Vagina (tissue), 2 donors: ENCODE measurements at regions not wholly inside any gene's neighbourhood (a gene's known extent, or its start where the extent isn't known, plus 50 kb on each side); places are given as distances from the start of the nearest gene placed in this dataset.

Experiments
- DNase-seq, 2 donors: peaks; one replicate each; pipeline ENCODE4 v3.0.0-alpha.2; 2017; ENCODE audit errors: extremely low spot score in 2 of 2
- H3K27ac ChIP-seq: fragments of 200-600 bp; sonication (generic); one replicate; pipeline ENCODE4 v1.5.1; 2019
- H3K27me3 ChIP-seq: fragments of 200-600 bp; sonication (generic); one replicate; pipeline ENCODE4 v1.5.1; 2019
- H3K36me3 ChIP-seq, 2 donors: fragments of 200-600 bp; sonication (generic); one replicate each; pipeline ENCODE4 v1.5.1; 2017 to 2019
- H3K4me1 ChIP-seq: fragments of 200-600 bp; sonication (generic); one replicate; pipeline ENCODE4 v1.5.1; 2019
- H3K4me3 ChIP-seq, 2 donors: fragments of 200-600 bp; sonication (generic); 1 replicate in 1 of 2; 2 replicates in 1 of 2; pipeline ENCODE4 v1.5.1; 2016 to 2019
- H3K9me3 ChIP-seq: fragments of 200-600 bp; sonication (generic); one replicate; pipeline ENCODE4 v1.5.1; 2019
- CTCF ChIP-seq, 3 experiments: fragments of 450-650 bp in 2 of 3; fragments of 200-600 bp in 1 of 3; sonication (generic) in 1 of 3; IDR thresholded peaks; one replicate each; pipeline ENCODE4 v1.5.1; 2017 to 2019; ENCODE audit warnings: antibody characterized with exemption in 3 of 3, mild to moderate bottlenecking in 2 of 3, moderate library complexity in 2 of 3
- POLR2A ChIP-seq, 2 donors: fragments of 450-650 bp; IDR thresholded peaks; one replicate each; pipeline ENCODE4 v1.6.1; 2017; ENCODE audit warnings: antibody characterized with exemption in 2 of 2, mild to moderate bottlenecking in 2 of 2, moderate library complexity in 2 of 2
- POLR2AphosphoS5 ChIP-seq, 2 donors: sonication (generic); formaldehyde crosslinking; IDR thresholded peaks; one replicate each; pipeline ENCODE4 v1.9.0; 2017; ENCODE audit warnings: antibody characterized with exemption in 2 of 2, mild to moderate bottlenecking in 2 of 2, low read depth in 1 of 2; ENCODE audit not compliant: insufficient read depth in 1 of 2
- intact Hi-C: fragments of 100-400 bp; cut with DNase I; formaldehyde crosslinking; loops from one replicate; pipeline ENCODE4 v1.15.1; 2023

GRCh38 chr2:71860381-71860926 lies 287.2 kb downstream of the CYP26B1 start:
- Histone ChIP-seq H3K27ac (no peak overlapping the region), H3K36me3 (no peaks in the 10 kb centered on the region), H3K4me1 (no peaks in the 10 kb centered on the region), H3K4me3 (no peak overlapping the region), H3K27me3 (no peaks in the 10 kb centered on the region), H3K9me3 (no peaks in the 10 kb centered on the region)
- no peak for TF ChIP-seq POLR2AphosphoS5 (IDR thresholded peaks at IDR 0.05; ENCODE audit: insufficient read depth in 1 of 2, low read depth in 1 of 2)
- TF ChIP-seq POLR2A (IDR thresholded peaks at IDR 0.05) = no peak
- no peak for DNase-seq
- intact Hi-C loops = no loop called here

GRCh38 chr2:71859211-71859847 lies 288.3 kb downstream of the CYP26B1 start:
- no peaks in the 10 kb centered on the region for H3K4me1 ChIP-seq
- intact Hi-C loops = no loop called here
- no peak overlapping the region for H3K27ac ChIP-seq
- no peaks in the 10 kb centered on the region for H3K36me3 ChIP-seq
- TF ChIP-seq POLR2AphosphoS5 (IDR thresholded peaks at IDR 0.05; ENCODE audit: insufficient read depth in 1 of 2, low read depth in 1 of 2) = no peak
- no peak for TF ChIP-seq CTCF (IDR thresholded peaks at IDR 0.05)
- TF ChIP-seq POLR2A (IDR thresholded peaks at IDR 0.05) = no peak
- no peaks in the 10 kb centered on the region for H3K27me3 ChIP-seq
- H3K4me3 ChIP-seq = no peak overlapping the region
- no peak for DNase-seq
- H3K9me3 ChIP-seq = no peaks in the 10 kb centered on the region

- Histone ChIP-seq H3K36me3 (no peaks in the 10 kb centered on the region), H3K9me3 (no peaks in the 10 kb centered on the region), H3K4me1 (no peaks in the 10 kb centered on the region), H3K27me3 (no peaks in the 10 kb centered on the region), H3K27ac (no peak overlapping the region), H3K4me3 (no peak overlapping the region)
- intact Hi-C loops = no loop called here
- DNase-seq = no peak
- TF ChIP-seq POLR2AphosphoS5 (IDR thresholded peaks at IDR 0.05; ENCODE audit: insufficient read depth in 1 of 2, low read depth in 1 of 2) (no peak), POLR2A (IDR thresholded peaks at IDR 0.05) (no peak), CTCF (IDR thresholded peaks at IDR 0.05) (no peak)
Measured at GRCh38 chr2:71858071-71858470, 289.6 kb downstream of the CYP26B1 start.

GRCh38 chr2:71857636-71858035 lies 290.0 kb downstream of the CYP26B1 start:
- TF ChIP-seq POLR2A (IDR thresholded peaks at IDR 0.05) (no peak), CTCF (IDR thresholded peaks at IDR 0.05) (no peak), POLR2AphosphoS5 (IDR thresholded peaks at IDR 0.05; ENCODE audit: insufficient read depth in 1 of 2, low read depth in 1 of 2) (no peak)
- DNase-seq = no peak
- H3K4me3 ChIP-seq = no peak overlapping the region
- H3K27me3 ChIP-seq = no peaks in the 10 kb centered on the region
- H3K9me3 ChIP-seq = no peaks in the 10 kb centered on the region
- H3K4me1 ChIP-seq = peaks cover under 1% of the 10 kb centered on the region
- intact Hi-C loops = no loop called here
- no peaks in the 10 kb centered on the region for H3K36me3 ChIP-seq
- H3K27ac ChIP-seq = no peak overlapping the region

- no peaks in the 10 kb centered on the region for H3K27me3 ChIP-seq
- no peak for DNase-seq
- TF ChIP-seq POLR2A (IDR thresholded peaks at IDR 0.05) = no peak
- no peak for TF ChIP-seq POLR2AphosphoS5 (IDR thresholded peaks at IDR 0.05; ENCODE audit: insufficient read depth in 1 of 2, low read depth in 1 of 2)
- no peak for TF ChIP-seq CTCF (IDR thresholded peaks at IDR 0.05)
- no peaks in the 10 kb centered on the region for H3K36me3 ChIP-seq
- intact Hi-C loops = no loop called here
- no peak overlapping the region for H3K27ac ChIP-seq
- peaks cover 7% of the 10 kb centered on the region for H3K4me1 ChIP-seq
- no peak overlapping the region for H3K4me3 ChIP-seq
- no peaks in the 10 kb centered on the region for H3K9me3 ChIP-seq
Measured at GRCh38 chr2:71856773-71857525, 290.7 kb downstream of the CYP26B1 start.
